Suprapubic skin (tissue), 4 donors: ENCODE measurements at regions not wholly inside any gene's neighbourhood (a gene's known extent, or its start where the extent isn't known, plus 50 kb on each side); places are given as distances from the start of the nearest gene placed in this dataset.

Experiments used
- EP300 ChIP-seq: sonication (generic); formaldehyde crosslinking; IDR thresholded peaks from one replicate; pipeline ENCODE4 v1.6.1; 2017; ENCODE audit warnings: antibody characterized with exemption
- POLR2AphosphoS5 ChIP-seq, 3 donors: sonication (generic); formaldehyde crosslinking; IDR thresholded peaks; one replicate each; pipeline ENCODE4 v1.6.1; 2017; ENCODE audit warnings: antibody characterized with exemption in 3 of 3
- TF ChIP-seq, protein P1 (sequence below), 2 donors: fragments of 200-600 bp in 1 of 2; fragments of 450-650 bp in 1 of 2; sonication (generic) in 1 of 2; IDR thresholded peaks; one replicate each; pipeline ENCODE4 v1.5.1; 2016 to 2019; ENCODE audit warnings: antibody characterized with exemption in 2 of 2, mild to moderate bottlenecking in 1 of 2, moderate library complexity in 1 of 2

DNA sequence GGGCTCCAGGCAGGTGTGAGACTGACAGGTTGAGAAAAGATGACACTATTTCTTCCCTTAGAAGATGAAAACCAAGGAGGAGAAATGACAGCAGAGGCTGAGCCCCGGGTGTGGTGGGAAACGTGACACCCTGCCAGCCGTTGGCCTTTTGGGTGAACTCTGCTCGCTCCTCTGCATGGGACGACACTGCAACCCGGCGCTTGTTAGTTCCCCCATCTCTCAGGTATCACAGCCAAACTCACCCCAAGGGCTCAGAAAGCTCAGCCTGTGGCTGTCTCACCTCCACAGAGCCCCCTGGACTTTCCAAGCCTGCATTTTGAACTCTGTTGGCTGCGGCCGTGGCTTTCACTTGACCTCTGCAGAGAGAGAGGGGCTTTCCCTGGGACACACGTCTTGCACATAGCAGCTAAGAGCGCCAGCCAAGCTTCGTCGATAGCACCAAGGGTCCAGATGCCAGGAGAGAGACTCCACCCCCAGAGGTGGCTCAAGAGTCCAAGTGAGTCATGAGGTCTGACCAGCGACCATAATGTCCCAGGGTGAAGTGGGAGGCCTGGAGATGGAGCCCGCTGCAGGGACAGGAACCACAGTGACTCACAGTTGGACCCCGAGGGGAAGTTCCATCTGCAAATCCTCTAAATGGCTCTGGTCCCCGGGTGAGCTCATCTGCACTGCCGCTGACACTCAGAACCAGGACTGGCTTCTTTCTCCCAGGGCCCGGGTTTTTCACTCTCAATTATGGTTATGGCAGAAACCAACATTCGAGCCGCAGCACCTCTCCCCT, 301.9 kb downstream of the SOX9 start:
- TF ChIP-seq EP300 (no peak), POLR2AphosphoS5 (IDR thresholded peaks at IDR 0.05) (no peak)
- TF ChIP-seq, protein P1, sequence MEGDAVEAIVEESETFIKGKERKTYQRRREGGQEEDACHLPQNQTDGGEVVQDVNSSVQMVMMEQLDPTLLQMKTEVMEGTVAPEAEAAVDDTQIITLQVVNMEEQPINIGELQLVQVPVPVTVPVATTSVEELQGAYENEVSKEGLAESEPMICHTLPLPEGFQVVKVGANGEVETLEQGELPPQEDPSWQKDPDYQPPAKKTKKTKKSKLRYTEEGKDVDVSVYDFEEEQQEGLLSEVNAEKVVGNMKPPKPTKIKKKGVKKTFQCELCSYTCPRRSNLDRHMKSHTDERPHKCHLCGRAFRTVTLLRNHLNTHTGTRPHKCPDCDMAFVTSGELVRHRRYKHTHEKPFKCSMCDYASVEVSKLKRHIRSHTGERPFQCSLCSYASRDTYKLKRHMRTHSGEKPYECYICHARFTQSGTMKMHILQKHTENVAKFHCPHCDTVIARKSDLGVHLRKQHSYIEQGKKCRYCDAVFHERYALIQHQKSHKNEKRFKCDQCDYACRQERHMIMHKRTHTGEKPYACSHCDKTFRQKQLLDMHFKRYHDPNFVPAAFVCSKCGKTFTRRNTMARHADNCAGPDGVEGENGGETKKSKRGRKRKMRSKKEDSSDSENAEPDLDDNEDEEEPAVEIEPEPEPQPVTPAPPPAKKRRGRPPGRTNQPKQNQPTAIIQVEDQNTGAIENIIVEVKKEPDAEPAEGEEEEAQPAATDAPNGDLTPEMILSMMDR (IDR thresholded peaks at IDR 0.05) = no peak
